Fibroblast of skin of right quadriceps (primary cell): ENCODE measurements at regions not wholly inside any gene's neighbourhood (a gene's known extent, or its start where the extent isn't known, plus 50 kb on each side); places are given as distances from the start of the nearest gene placed in this dataset.
A peak's percentile ranks its signal among the peaks of the same experiment; 100 is the strongest.

ENCODE experiments used
- DNase-seq: peaks from one replicate; pipeline ENCODE4 v3.0.0-alpha.2; 2013

DNA sequence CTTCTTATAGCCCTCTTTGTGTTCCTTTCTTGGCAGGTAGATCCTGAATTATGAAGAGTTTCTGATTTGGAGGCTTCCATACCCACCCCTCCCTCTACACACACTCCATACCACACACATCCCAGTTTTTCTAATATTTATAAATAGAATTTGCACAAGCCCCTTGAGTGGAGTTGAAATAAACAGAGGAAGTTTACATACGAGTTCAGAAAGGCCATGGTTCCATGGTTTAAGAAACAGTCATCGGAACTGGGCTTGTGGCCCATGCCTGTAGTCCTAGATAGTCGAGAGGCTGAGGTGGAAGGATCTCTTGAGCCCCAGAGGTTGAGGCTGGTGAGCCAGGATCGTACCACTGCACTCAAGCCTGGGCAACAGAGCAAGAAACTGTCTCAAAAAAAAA is 62.7 kb upstream of the TANC1 start:
- no peak for DNase-seq

DNA sequence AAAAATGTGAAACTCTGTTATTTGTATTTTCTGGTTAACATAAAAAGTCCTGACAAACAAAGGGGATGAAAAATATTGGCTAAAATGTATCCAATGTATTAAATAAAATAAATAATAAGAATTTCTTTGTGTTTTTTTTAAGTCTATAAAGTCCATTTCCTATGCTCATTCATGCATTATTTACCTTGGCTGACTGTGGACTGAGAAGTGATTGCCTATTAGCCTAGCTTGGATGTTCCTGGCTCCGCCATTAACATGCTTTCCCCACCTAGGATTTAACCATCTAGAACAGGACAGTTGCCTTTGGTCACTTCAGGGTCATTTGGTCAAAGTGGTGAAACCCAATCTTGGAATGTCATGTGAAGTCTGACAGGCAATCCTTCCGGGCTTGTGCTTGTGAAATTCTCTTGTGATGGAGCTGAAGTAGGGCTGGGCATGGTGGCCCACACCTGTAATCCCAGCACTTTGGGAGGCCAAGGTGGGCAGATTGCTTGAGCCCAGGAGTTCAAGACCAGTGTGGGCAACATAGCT is 60.4 kb upstream of the TANC1 start:
- DNase-seq: no peak

- DNase-seq: no peak
These were observed 56.3 kb upstream of the TANC1 start for GRCh38 chr2:158912112-158912511.

DNA sequence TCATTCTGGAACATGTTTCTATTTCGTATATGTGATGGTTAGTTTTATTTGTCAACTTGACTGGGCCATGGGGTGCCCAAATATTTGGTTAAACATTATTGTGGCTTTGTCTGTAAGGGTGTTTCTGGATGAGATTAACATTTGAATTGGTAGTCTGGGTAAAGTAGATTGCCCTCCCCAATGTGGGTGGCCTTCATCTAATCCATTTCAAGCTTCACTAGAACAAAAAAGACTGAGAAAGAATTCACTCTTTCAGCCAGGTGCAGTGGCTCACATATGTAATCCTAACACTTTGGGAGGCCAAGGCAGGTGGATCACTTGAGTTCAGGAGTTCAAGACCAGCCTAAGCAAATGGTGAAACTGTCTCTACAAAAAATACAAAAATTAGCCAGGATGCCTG is 55.7 kb upstream of the TANC1 start:
- DNase-seq: no peak

- DNase-seq: no peak
These were observed 54.4 kb upstream of the TANC1 start for GRCh38 chr2:158914066-158914465.

GRCh38 chr2:158914731-158915130 is 53.7 kb upstream of the TANC1 start:
- peak; percentile 65 for DNase-seq

GRCh38 chr2:158917121-158917520 is 51.3 kb upstream of the TANC1 start:
- DNase-seq: no peak

GRCh38 chr2:158918452-158918851 is 50.0 kb upstream of the TANC1 start:
- DNase-seq: no peak
